ENCODE measurements at regions not wholly inside any gene's neighbourhood (a gene's known extent, or its start where the extent isn't known, plus 50 kb on each side); places are given as distances from the start of the nearest gene placed in this dataset.

DNA sequence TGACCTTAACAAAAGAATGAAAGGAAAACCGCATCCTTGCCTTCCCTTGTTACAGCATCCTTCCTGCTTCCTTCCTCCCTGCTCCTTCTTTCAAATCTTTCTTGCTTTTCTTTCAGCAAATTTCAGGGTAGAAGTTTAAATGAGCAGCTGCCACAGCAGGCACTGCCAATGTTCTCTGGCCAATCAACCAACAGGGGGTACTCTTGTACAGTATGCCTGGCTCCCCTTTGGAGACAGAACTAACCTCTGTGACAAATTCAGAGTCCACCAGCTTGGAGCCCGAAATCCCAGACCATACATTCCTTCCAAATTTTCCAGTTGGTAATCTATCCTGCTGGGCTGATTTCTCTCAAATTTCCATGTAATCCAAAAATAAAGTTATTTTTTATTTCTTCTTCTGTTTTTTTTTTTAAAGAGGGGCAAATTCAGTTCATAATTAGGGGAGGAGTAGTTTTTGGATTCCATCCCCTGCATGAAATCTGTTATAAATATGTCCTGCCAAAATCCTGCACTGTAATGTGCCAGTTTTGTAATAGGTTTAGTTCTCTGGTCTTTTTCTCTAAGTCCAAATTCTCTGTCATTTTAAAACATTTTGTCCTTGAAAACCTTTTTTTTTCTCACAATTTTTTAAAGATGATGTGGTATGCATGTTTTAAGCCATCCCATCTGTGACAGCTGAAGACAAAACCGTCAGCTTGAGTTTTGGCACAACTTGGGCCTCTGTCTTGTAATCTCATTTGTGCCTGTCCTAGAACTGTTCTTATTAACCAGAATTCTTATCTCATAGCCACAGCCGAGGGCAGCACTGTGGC, 610.0 kb upstream of the LMO3 start:
- Histone ChIP-seq H3K27me3 (replicated peaks; ENCODE audit: insufficient read depth, low read length) (no peaks in the 10 kb centered on the region), H3K36me3 (replicated peaks; ENCODE audit: insufficient read depth, low read length) (no peaks in the 10 kb centered on the region), H3F3A (ENCODE audit: insufficient read depth, low read length) (no peaks in the 10 kb centered on the region), H3K9me2 (replicated peaks; ENCODE audit: insufficient read depth, low read length) (no peaks in the 10 kb centered on the region; the same call in 1 of the 2 replicates), H2AFZ (ENCODE audit: low read length) (no peak overlapping the region), H3K79me2 (ENCODE audit: low read length) (no peaks in the 10 kb centered on the region), H3K27ac (ENCODE audit: low read length) (no peak overlapping the region), H3K4me1 (ENCODE audit: low read length) (no peaks in the 10 kb centered on the region), H3K9ac (ENCODE audit: low read length) (no peak overlapping the region), H3K4me3 (ENCODE audit: low read length) (no peak overlapping the region), H4K20me1 (ENCODE audit: insufficient read depth, low read length) (no peaks in the 10 kb centered on the region), H3K9me3 (replicated peaks; ENCODE audit: insufficient read depth, low read length) (no peaks in the 10 kb centered on the region), H3K4me2 (ENCODE audit: low read depth, low read length) (no peak overlapping the region)
- no peak for TF ChIP-seq EZH2 (optimal IDR thresholded peaks at IDR 0.05; ENCODE audit: low read depth, low read length)
- no peak for TF ChIP-seq EZH2phosphoT487 (IDR thresholded peaks at IDR 0.05; ENCODE audit: low read length)
- TF ChIP-seq, protein P1, sequence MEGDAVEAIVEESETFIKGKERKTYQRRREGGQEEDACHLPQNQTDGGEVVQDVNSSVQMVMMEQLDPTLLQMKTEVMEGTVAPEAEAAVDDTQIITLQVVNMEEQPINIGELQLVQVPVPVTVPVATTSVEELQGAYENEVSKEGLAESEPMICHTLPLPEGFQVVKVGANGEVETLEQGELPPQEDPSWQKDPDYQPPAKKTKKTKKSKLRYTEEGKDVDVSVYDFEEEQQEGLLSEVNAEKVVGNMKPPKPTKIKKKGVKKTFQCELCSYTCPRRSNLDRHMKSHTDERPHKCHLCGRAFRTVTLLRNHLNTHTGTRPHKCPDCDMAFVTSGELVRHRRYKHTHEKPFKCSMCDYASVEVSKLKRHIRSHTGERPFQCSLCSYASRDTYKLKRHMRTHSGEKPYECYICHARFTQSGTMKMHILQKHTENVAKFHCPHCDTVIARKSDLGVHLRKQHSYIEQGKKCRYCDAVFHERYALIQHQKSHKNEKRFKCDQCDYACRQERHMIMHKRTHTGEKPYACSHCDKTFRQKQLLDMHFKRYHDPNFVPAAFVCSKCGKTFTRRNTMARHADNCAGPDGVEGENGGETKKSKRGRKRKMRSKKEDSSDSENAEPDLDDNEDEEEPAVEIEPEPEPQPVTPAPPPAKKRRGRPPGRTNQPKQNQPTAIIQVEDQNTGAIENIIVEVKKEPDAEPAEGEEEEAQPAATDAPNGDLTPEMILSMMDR (IDR thresholded peaks at IDR 0.05; ENCODE audit: low read length): no peak
- no peak for DNase-seq

DNA sequence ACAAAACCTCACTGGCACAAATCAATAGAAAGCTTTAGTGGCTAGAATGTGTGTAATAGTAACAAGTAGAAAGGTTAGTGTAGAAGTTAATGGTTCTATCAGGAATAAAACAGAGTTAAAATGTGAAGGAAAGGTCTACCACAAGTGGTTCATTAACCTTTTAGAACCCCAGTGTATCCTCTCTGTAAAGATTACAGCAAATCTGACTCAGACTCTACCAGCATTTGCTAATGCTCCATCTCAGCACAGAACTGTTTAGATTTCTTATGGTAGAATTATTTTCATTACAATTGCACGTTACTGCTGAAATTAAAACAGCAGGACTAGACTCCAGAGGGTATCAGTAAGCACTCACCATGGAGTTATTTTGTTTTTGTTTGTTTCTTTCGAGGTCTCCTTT, 609.0 kb upstream of the LMO3 start:
- no peaks in the 10 kb centered on the region for H3K9me3 ChIP-seq (replicated peaks; ENCODE audit: insufficient read depth, low read length)
- TF ChIP-seq EZH2 (optimal IDR thresholded peaks at IDR 0.05; ENCODE audit: low read depth, low read length) (no peak), EZH2phosphoT487 (IDR thresholded peaks at IDR 0.05; ENCODE audit: low read length) (no peak)
- TF ChIP-seq, protein P1 (IDR thresholded peaks at IDR 0.05; ENCODE audit: low read length): no peak
- no peak overlapping the region for H3K27ac ChIP-seq (ENCODE audit: low read length)
- no peaks in the 10 kb centered on the region; the same call in 1 of the 2 replicates for H3K9me2 ChIP-seq (replicated peaks; ENCODE audit: insufficient read depth, low read length)
- H3K79me2 ChIP-seq (ENCODE audit: low read length): no peaks in the 10 kb centered on the region
- no peak overlapping the region for H3K4me2 ChIP-seq (ENCODE audit: low read depth, low read length)
- H3K4me3 ChIP-seq (ENCODE audit: low read length): no peak overlapping the region
- H3F3A ChIP-seq (ENCODE audit: insufficient read depth, low read length): no peaks in the 10 kb centered on the region
- no peak overlapping the region for H3K9ac ChIP-seq (ENCODE audit: low read length)
- H3K27me3 ChIP-seq (replicated peaks; ENCODE audit: insufficient read depth, low read length): no peaks in the 10 kb centered on the region
- no peaks in the 10 kb centered on the region for H3K4me1 ChIP-seq (ENCODE audit: low read length)
- H4K20me1 ChIP-seq (ENCODE audit: insufficient read depth, low read length): no peaks in the 10 kb centered on the region
- DNase-seq: no peak
- no peaks in the 10 kb centered on the region for H3K36me3 ChIP-seq (replicated peaks; ENCODE audit: insufficient read depth, low read length)
- H2AFZ ChIP-seq (ENCODE audit: low read length): no peak overlapping the region

DNA sequence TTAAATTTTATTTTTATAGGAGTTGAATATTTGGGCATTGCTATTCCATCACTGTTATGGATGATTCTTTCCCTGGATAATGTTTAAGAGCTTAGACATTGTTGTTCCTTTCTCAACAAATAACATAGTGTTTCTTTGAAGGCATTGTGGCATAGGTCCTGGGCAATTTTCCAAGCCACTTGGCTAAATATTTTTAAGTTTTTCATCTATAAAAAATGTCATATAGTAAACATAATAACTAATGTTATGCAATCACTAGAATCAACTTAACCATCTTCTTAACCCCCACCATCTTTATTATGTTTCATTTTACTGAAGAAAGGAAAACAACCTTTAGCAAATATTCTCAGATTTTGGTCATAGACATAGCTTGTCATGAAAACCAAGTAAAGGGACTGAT, 600.6 kb upstream of the LMO3 start:
- Histone ChIP-seq H2AFZ (ENCODE audit: low read length) (no peak overlapping the region), H4K20me1 (ENCODE audit: insufficient read depth, low read length) (no peaks in the 10 kb centered on the region), H3F3A (ENCODE audit: insufficient read depth, low read length) (no peaks in the 10 kb centered on the region), H3K4me1 (ENCODE audit: low read length) (no peaks in the 10 kb centered on the region), H3K79me2 (ENCODE audit: low read length) (no peaks in the 10 kb centered on the region), H3K36me3 (replicated peaks; ENCODE audit: insufficient read depth, low read length) (no peaks in the 10 kb centered on the region), H3K27me3 (replicated peaks; ENCODE audit: insufficient read depth, low read length) (no peaks in the 10 kb centered on the region), H3K9me2 (replicated peaks; ENCODE audit: insufficient read depth, low read length) (no peaks in the 10 kb centered on the region), H3K4me3 (ENCODE audit: low read length) (no peak overlapping the region), H3K27ac (ENCODE audit: low read length) (no peak overlapping the region), H3K9ac (ENCODE audit: low read length) (no peak overlapping the region), H3K9me3 (replicated peaks; ENCODE audit: insufficient read depth, low read length) (no peaks in the 10 kb centered on the region), H3K4me2 (ENCODE audit: low read depth, low read length) (no peak overlapping the region)
- TF ChIP-seq EZH2phosphoT487 (IDR thresholded peaks at IDR 0.05; ENCODE audit: low read length) (no peak), EZH2 (optimal IDR thresholded peaks at IDR 0.05; ENCODE audit: low read depth, low read length) (no peak)
- TF ChIP-seq, protein P1 (IDR thresholded peaks at IDR 0.05; ENCODE audit: low read length): no peak
- no peak for DNase-seq

Measured in MM.1S (cell line).